Parathyroid adenoma (tissue), 2 donors: ENCODE measurements at regions not wholly inside any gene's neighbourhood (a gene's known extent, or its start where the extent isn't known, plus 50 kb on each side); places are given as distances from the start of the nearest gene placed in this dataset.

ENCODE experiments used
- H2AFZ ChIP-seq: fragments of 300-600 bp; sonication (generic); one replicate; pipeline ENCODE4 v1.7.0; 2017; ENCODE audit warnings: antibody characterized with exemption, mild to moderate bottlenecking
- H3K27ac ChIP-seq: fragments of 300-600 bp; sonication (generic); one replicate; pipeline ENCODE4 v1.7.0; 2017
- H3K27me3 ChIP-seq: fragments of 300-600 bp; sonication (generic); one replicate; pipeline ENCODE4 v1.7.0; 2017; ENCODE audit warnings: low read length; ENCODE audit not compliant: control insufficient read depth, insufficient read depth
- H3K36me3 ChIP-seq: fragments of 300-600 bp; sonication (generic); one replicate; pipeline ENCODE4 v1.7.0; 2017; ENCODE audit warnings: low read length; ENCODE audit not compliant: control insufficient read depth, insufficient read depth
- H3K4me1 ChIP-seq: fragments of 300-600 bp; sonication (generic); one replicate; pipeline ENCODE4 v1.7.0; 2017; ENCODE audit warnings: control low read depth
- H3K4me2 ChIP-seq: fragments of 300-600 bp; sonication (generic); one replicate; pipeline ENCODE4 v1.7.0; 2017; ENCODE audit warnings: low read length
- H3K4me3 ChIP-seq: fragments of 300-600 bp; sonication (generic); one replicate; pipeline ENCODE4 v1.7.0; 2017; ENCODE audit warnings: low read depth, low read length
- H3K79me2 ChIP-seq: fragments of 300-600 bp; sonication (generic); one replicate; pipeline ENCODE4 v1.7.0; 2017; ENCODE audit warnings: control low read depth
- H3K9ac ChIP-seq: fragments of 300-600 bp; sonication (generic); one replicate; pipeline ENCODE4 v1.7.0; 2017; ENCODE audit warnings: mild to moderate bottlenecking
- H3K9me3 ChIP-seq: fragments of 300-600 bp; sonication (generic); one replicate; pipeline ENCODE4 v1.7.0; 2017; ENCODE audit warnings: low read length; ENCODE audit not compliant: control insufficient read depth
- CTCF ChIP-seq: fragments of 300-600 bp; sonication (generic); IDR thresholded peaks from one replicate; pipeline ENCODE4 v1.7.0; 2017; ENCODE audit warnings: antibody characterized with exemption, mild to moderate bottlenecking
- donor health status: primary hyperparathyroidism.

- no peaks in the 10 kb centered on the region for H3K27me3 ChIP-seq
- no peaks in the 10 kb centered on the region for H3K79me2 ChIP-seq
- no peak for TF ChIP-seq CTCF
- H3K36me3 ChIP-seq = no peaks in the 10 kb centered on the region
- no peaks in the 10 kb centered on the region for H3K9me3 ChIP-seq
- H3K27ac ChIP-seq = no peak overlapping the region
- H3K4me1 ChIP-seq = no peaks in the 10 kb centered on the region
- no peak overlapping the region for H3K4me3 ChIP-seq
- no peak overlapping the region for H3K4me2 ChIP-seq
- no peak overlapping the region for H2AFZ ChIP-seq
- no peak overlapping the region for H3K9ac ChIP-seq
These were observed 157.3 kb upstream of the TRPC6 start for GRCh38 chr11:101741061-101741460.

- no peak overlapping the region for H2AFZ ChIP-seq
- H3K27ac ChIP-seq = no peak overlapping the region
- H3K4me3 ChIP-seq = no peak overlapping the region
- no peaks in the 10 kb centered on the region for H3K27me3 ChIP-seq
- no peaks in the 10 kb centered on the region for H3K9me3 ChIP-seq
- H3K36me3 ChIP-seq = no peaks in the 10 kb centered on the region
- TF ChIP-seq CTCF = no peak
- H3K9ac ChIP-seq = no peak overlapping the region
- H3K79me2 ChIP-seq = no peaks in the 10 kb centered on the region
- no peaks in the 10 kb centered on the region for H3K4me1 ChIP-seq
- H3K4me2 ChIP-seq = no peak overlapping the region
These were observed 154.6 kb upstream of the TRPC6 start for GRCh38 chr11:101738452-101738851.

- Histone ChIP-seq H3K4me3 (no peak overlapping the region), H3K4me2 (no peak overlapping the region)
These were observed 145.7 kb upstream of the TRPC6 start for GRCh38 chr11:101729406-101730078.

GRCh38 chr11:101727451-101727850, 143.6 kb upstream of the TRPC6 start:
- Histone ChIP-seq H3K4me2 (no peak overlapping the region), H3K9ac (no peak overlapping the region), H2AFZ (no peak overlapping the region), H3K27ac (no peak overlapping the region), H3K27me3 (no peaks in the 10 kb centered on the region), H3K4me3 (no peak overlapping the region), H3K9me3 (no peaks in the 10 kb centered on the region), H3K4me1 (no peaks in the 10 kb centered on the region), H3K79me2 (no peaks in the 10 kb centered on the region), H3K36me3 (no peaks in the 10 kb centered on the region)
- TF ChIP-seq CTCF = no peak

More at GRCh38 chr11:101729406-101730078, 145.7 kb upstream of the TRPC6 start:
- no peaks in the 10 kb centered on the region for H3K27me3 ChIP-seq
- no peaks in the 10 kb centered on the region for H3K79me2 ChIP-seq
- H2AFZ ChIP-seq = no peak overlapping the region
- H3K27ac ChIP-seq = no peak overlapping the region
- H3K4me1 ChIP-seq = no peaks in the 10 kb centered on the region
- H3K9ac ChIP-seq = no peak overlapping the region
- no peak for TF ChIP-seq CTCF
- H3K36me3 ChIP-seq = no peaks in the 10 kb centered on the region
- H3K9me3 ChIP-seq = no peaks in the 10 kb centered on the region

GRCh38 chr11:101726988-101727387, 143.2 kb upstream of the TRPC6 start:
- no peak overlapping the region for H3K27ac ChIP-seq
- H3K27me3 ChIP-seq = no peaks in the 10 kb centered on the region

More at GRCh38 chr11:101726988-101727387, 143.2 kb upstream of the TRPC6 start:
- H3K9me3 ChIP-seq = no peaks in the 10 kb centered on the region
- H3K36me3 ChIP-seq = no peaks in the 10 kb centered on the region
- no peak overlapping the region for H3K4me2 ChIP-seq
- no peak overlapping the region for H2AFZ ChIP-seq
- H3K9ac ChIP-seq = no peak overlapping the region
- H3K79me2 ChIP-seq = no peaks in the 10 kb centered on the region
- H3K4me3 ChIP-seq = no peak overlapping the region
- TF ChIP-seq CTCF = no peak
- no peaks in the 10 kb centered on the region for H3K4me1 ChIP-seq
